Adrenal gland (tissue), 9 donors: ENCODE measurements at regions not wholly inside any gene's neighbourhood (a gene's known extent, or its start where the extent isn't known, plus 50 kb on each side); places are given as distances from the start of the nearest gene placed in this dataset.
A peak's percentile ranks its signal among the peaks of the same experiment; 100 is the strongest.

Source experiments
- DNase-seq, 7 donors: peaks; one replicate each; pipeline ENCODE4 v3.0.0-alpha.2; 2019 to 2020
- H3K27ac ChIP-seq, 5 donors: fragments of 200-600 bp; sonication (generic) in 4 of 5; 1 replicate in 3 of 5; 2 replicates in 2 of 5; pipeline versions ENCODE4 v1.5.1 to v1.8.0; 2016 to 2020; ENCODE audit warnings: mild to moderate bottlenecking in 1 of 5
- H3K27me3 ChIP-seq: fragments of 200-600 bp; 2 replicates; pipeline ENCODE4 v1.8.0; 2021
- H3K36me3 ChIP-seq, 2 donors: fragments of 200-600 bp; replicated peaks in 1 of 2; 1 replicate in 1 of 2; 2 replicates in 1 of 2; pipeline versions ENCODE4 v1.5.1 to v1.8.0; 2018 to 2022
- H3K4me1 ChIP-seq, 2 donors: fragments of 200-600 bp; replicated peaks in 1 of 2; 1 replicate in 1 of 2; 2 replicates in 1 of 2; pipeline versions ENCODE4 v1.5.1 to v1.8.0; 2018 to 2021
- H3K4me3 ChIP-seq, 4 donors: fragments of 200-600 bp; sonication (generic) in 3 of 4; one replicate each; pipeline ENCODE4 v1.5.1; 2016 to 2018
- H3K9me3 ChIP-seq, 3 donors: fragments of 200-600 bp; sonication (generic) in 1 of 3; replicated peaks in 1 of 3; 1 replicate in 2 of 3; 2 replicates in 1 of 3; pipeline versions ENCODE4 v1.5.1 to v1.8.0; 2016 to 2021
- CTCF ChIP-seq, 6 experiments: fragments of 450-650 bp in 4 of 6; fragments of 200-600 bp in 2 of 6; sonication (generic) in 1 of 6; IDR thresholded peaks; 1 replicate in 5 of 6; 2 replicates in 1 of 6; pipeline versions ENCODE4 v1.5.1 to v1.8.0; 2016 to 2021; ENCODE audit warnings: antibody characterized with exemption in 6 of 6, mild to moderate bottlenecking in 2 of 6, moderate library complexity in 1 of 6
- POLR2A ChIP-seq, 2 donors: fragments of 450-650 bp; IDR thresholded peaks; one replicate each; pipeline ENCODE4 v1.6.1; 2017; ENCODE audit warnings: antibody characterized with exemption in 2 of 2, mild to moderate bottlenecking in 2 of 2, moderate library complexity in 1 of 2
- WGBS, 4 donors: extraction: QIAGEN DNeasy Blood & Tissue Kit in 2 of 4; methylation state at CpG; one replicate each; pipeline versions ENCODE4 v1.1.5 to v1.1.7; 2013 to 2017; 5-methylcytosine and 5-hydroxymethylcytosine counted together
- intact Hi-C, 2 donors: fragments of 100-400 bp; cut with DNase I; formaldehyde crosslinking; loops; one replicate each; pipeline versions ENCODE4 v1.14.1 to v1.15.0; 2022 to 2023
- donor health status: healthy with polysubstance abuse.
- donor health status: Bipolar disorder and iron deficiency.
- donor health status: DM: yes; HTN: yes; CAD: no.
- donor health status: DM: no; HTN: no; CAD: no.
- donor health status: DM: no; HTN: no; CAD: no.

- peaks cover 14 to 19% of the 10 kb centered on the region in 2 donors for H3K4me1 ChIP-seq
- intact Hi-C loops, result no loop called here
- no peaks in the 10 kb centered on the region for H3K27me3 ChIP-seq
- H3K27ac ChIP-seq, result peak overlapping the region in 2 of 5 donors; percentile 12 to 30
- DNase-seq, result peak in 1 of 7 donors; percentile 12
- TF ChIP-seq CTCF (IDR thresholded peaks at IDR 0.05), result no peak
- TF ChIP-seq POLR2A (IDR thresholded peaks at IDR 0.05), result no peak
- no peaks in the 10 kb centered on the region for H3K9me3 ChIP-seq
- WGBS, 4 donors, result 40 to 52% (median 43%) methylated on average over 5 of the region's 5 CpGs
- H3K36me3 ChIP-seq, result no peaks in the 10 kb centered on the region
- no peak overlapping the region for H3K4me3 ChIP-seq
Observed at GRCh38 chr1:198879711-198880306, 241.0 kb downstream of the PTPRC start.

- intact Hi-C loops, result no loop called here
Observed at GRCh38 chr1:198880397-198880796, 241.6 kb downstream of the PTPRC start.

GRCh38 chr1:198880818-198881597 lies 242.2 kb downstream of the PTPRC start:
- 88 to 93% (median 89%) methylated on average over 4 of the region's 4 CpGs for WGBS, 4 donors
- H3K36me3 ChIP-seq, result no peaks in the 10 kb centered on the region
- intact Hi-C loops, result no loop called here

More at GRCh38 chr1:198880397-198880796, 241.6 kb downstream of the PTPRC start:
- DNase-seq, result peak in 1 of 7 donors; percentile 14
- H3K27ac ChIP-seq, result peak overlapping the region in 2 of 5 donors; percentile 19 to 61
- H3K4me3 ChIP-seq, result no peak overlapping the region
- H3K27me3 ChIP-seq, result no peaks in the 10 kb centered on the region
- H3K9me3 ChIP-seq, result no peaks in the 10 kb centered on the region
- TF ChIP-seq CTCF (IDR thresholded peaks at IDR 0.05) (no peak), POLR2A (IDR thresholded peaks at IDR 0.05) (no peak)
- no peaks in the 10 kb centered on the region for H3K36me3 ChIP-seq
- peaks cover 14 to 19% of the 10 kb centered on the region in 2 donors for H3K4me1 ChIP-seq
- 88 to 98% (median 92%) methylated on average over 2 of the region's 2 CpGs for WGBS, 4 donors

More at GRCh38 chr1:198880818-198881597, 242.2 kb downstream of the PTPRC start:
- H3K9me3 ChIP-seq, result no peaks in the 10 kb centered on the region
- H3K4me1 ChIP-seq, result peaks cover 14 to 19% of the 10 kb centered on the region in 2 donors
- peak overlapping the region in 4 of 5 donors; percentile 5 to 61 (median 12) for H3K27ac ChIP-seq
- peak in 2 of 7 donors; percentile 23 to 26 for DNase-seq
- no peak for TF ChIP-seq CTCF (IDR thresholded peaks at IDR 0.05)
- TF ChIP-seq POLR2A (IDR thresholded peaks at IDR 0.05), result no peak
- no peaks in the 10 kb centered on the region for H3K27me3 ChIP-seq
- H3K4me3 ChIP-seq, result no peak overlapping the region
